Adrenal gland (tissue), 9 donors: ENCODE measurements at regions not wholly inside any gene's neighbourhood (a gene's known extent, or its start where the extent isn't known, plus 50 kb on each side); places are given as distances from the start of the nearest gene placed in this dataset.

Experiments
- DNase-seq, 7 donors: peaks; one replicate each; pipeline ENCODE4 v3.0.0-alpha.2; 2019 to 2020
- H3K27ac ChIP-seq, 5 donors: fragments of 200-600 bp; sonication (generic) in 4 of 5; 1 replicate in 3 of 5; 2 replicates in 2 of 5; pipeline versions ENCODE4 v1.5.1 to v1.8.0; 2016 to 2020; ENCODE audit warnings: mild to moderate bottlenecking in 1 of 5
- H3K27me3 ChIP-seq: fragments of 200-600 bp; 2 replicates; pipeline ENCODE4 v1.8.0; 2021
- H3K36me3 ChIP-seq, 2 donors: fragments of 200-600 bp; replicated peaks in 1 of 2; 1 replicate in 1 of 2; 2 replicates in 1 of 2; pipeline versions ENCODE4 v1.5.1 to v1.8.0; 2018 to 2022
- H3K4me1 ChIP-seq, 2 donors: fragments of 200-600 bp; replicated peaks in 1 of 2; 1 replicate in 1 of 2; 2 replicates in 1 of 2; pipeline versions ENCODE4 v1.5.1 to v1.8.0; 2018 to 2021
- H3K4me3 ChIP-seq, 4 donors: fragments of 200-600 bp; sonication (generic) in 3 of 4; one replicate each; pipeline ENCODE4 v1.5.1; 2016 to 2018
- H3K9me3 ChIP-seq, 3 donors: fragments of 200-600 bp; sonication (generic) in 1 of 3; replicated peaks in 1 of 3; 1 replicate in 2 of 3; 2 replicates in 1 of 3; pipeline versions ENCODE4 v1.5.1 to v1.8.0; 2016 to 2021
- CTCF ChIP-seq, 6 experiments: fragments of 450-650 bp in 4 of 6; fragments of 200-600 bp in 2 of 6; sonication (generic) in 1 of 6; IDR thresholded peaks; 1 replicate in 5 of 6; 2 replicates in 1 of 6; pipeline versions ENCODE4 v1.5.1 to v1.8.0; 2016 to 2021; ENCODE audit warnings: antibody characterized with exemption in 6 of 6, mild to moderate bottlenecking in 2 of 6, moderate library complexity in 1 of 6
- POLR2A ChIP-seq, 2 donors: fragments of 450-650 bp; IDR thresholded peaks; one replicate each; pipeline ENCODE4 v1.6.1; 2017; ENCODE audit warnings: antibody characterized with exemption in 2 of 2, mild to moderate bottlenecking in 2 of 2, moderate library complexity in 1 of 2
- WGBS, 4 donors: extraction: QIAGEN DNeasy Blood & Tissue Kit in 2 of 4; methylation state at CpG; one replicate each; pipeline versions ENCODE4 v1.1.5 to v1.1.7; 2013 to 2017; 5-methylcytosine and 5-hydroxymethylcytosine counted together
- intact Hi-C, 2 donors: fragments of 100-400 bp; cut with DNase I; formaldehyde crosslinking; loops; one replicate each; pipeline versions ENCODE4 v1.14.1 to v1.15.0; 2022 to 2023
- donor health status: healthy with polysubstance abuse.
- donor health status: Bipolar disorder and iron deficiency.
- donor health status: DM: yes; HTN: yes; CAD: no.
- donor health status: DM: no; HTN: no; CAD: no.
- donor health status: DM: no; HTN: no; CAD: no.

- H3K9me3 ChIP-seq, result no peaks in the 10 kb centered on the region
- no peak overlapping the region for H3K4me3 ChIP-seq
- no peaks in the 10 kb centered on the region for H3K27me3 ChIP-seq
- TF ChIP-seq CTCF (IDR thresholded peaks at IDR 0.05) (no peak), POLR2A (IDR thresholded peaks at IDR 0.05) (no peak)
- intact Hi-C loops, result no loop called here
- no peak for DNase-seq
- H3K4me1 ChIP-seq, result no peaks in the 10 kb centered on the region
- WGBS, 4 donors, result 78 to 86% (median 81%) methylated on average over 13 to 17 of the region's 17 CpGs
- no peaks in the 10 kb centered on the region for H3K36me3 ChIP-seq
- no peak overlapping the region for H3K27ac ChIP-seq
Measured at GRCh38 chr4:8769645-8770517, 101.8 kb downstream of the HMX1 start.

GRCh38 chr4:8768357-8768999 is 103.2 kb downstream of the HMX1 start:
- DNase-seq, result no peak
- H3K36me3 ChIP-seq, result no peaks in the 10 kb centered on the region
- no peaks in the 10 kb centered on the region for H3K27me3 ChIP-seq
- H3K9me3 ChIP-seq, result no peaks in the 10 kb centered on the region
- no peak overlapping the region for H3K4me3 ChIP-seq
- 77 to 86% (median 81%) methylated on average over 13 to 20 of the region's 20 CpGs for WGBS, 4 donors
- no peak for TF ChIP-seq POLR2A (IDR thresholded peaks at IDR 0.05)
- no peak for TF ChIP-seq CTCF (IDR thresholded peaks at IDR 0.05)
- no peak overlapping the region for H3K27ac ChIP-seq
- no peaks in the 10 kb centered on the region for H3K4me1 ChIP-seq
- intact Hi-C loops, result no loop called here

GRCh38 chr4:8766610-8767009 is 105.0 kb downstream of the HMX1 start:
- H3K4me3 ChIP-seq, result no peak overlapping the region
- no peak overlapping the region for H3K27ac ChIP-seq
- no peak for TF ChIP-seq POLR2A (IDR thresholded peaks at IDR 0.05)
- TF ChIP-seq CTCF (IDR thresholded peaks at IDR 0.05), result no peak
- H3K4me1 ChIP-seq, result no peaks in the 10 kb centered on the region
- H3K27me3 ChIP-seq, result no peaks in the 10 kb centered on the region
- no peak for DNase-seq
- H3K36me3 ChIP-seq, result no peaks in the 10 kb centered on the region
- 79 to 83% (median 81%) methylated on average over 11 to 12 of the region's 12 CpGs for WGBS, 4 donors
- intact Hi-C loops, result no loop called here
- no peaks in the 10 kb centered on the region for H3K9me3 ChIP-seq

GRCh38 chr4:8765631-8766590 is 105.7 kb downstream of the HMX1 start:
- TF ChIP-seq POLR2A (IDR thresholded peaks at IDR 0.05) (no peak), CTCF (IDR thresholded peaks at IDR 0.05) (no peak)
- no peaks in the 10 kb centered on the region for H3K9me3 ChIP-seq
- intact Hi-C loops, result no loop called here
- H3K27me3 ChIP-seq, result no peaks in the 10 kb centered on the region
- WGBS, 4 donors, result 78 to 87% (median 80%) methylated on average over 5 to 19 of the region's 19 CpGs
- H3K4me1 ChIP-seq, result no peaks in the 10 kb centered on the region
- no peak for DNase-seq
- H3K27ac ChIP-seq, result no peak overlapping the region
- no peak overlapping the region for H3K4me3 ChIP-seq
- no peaks in the 10 kb centered on the region for H3K36me3 ChIP-seq
